Breast epithelium (tissue), 3 donors: ENCODE measurements at regions not wholly inside any gene's neighbourhood (a gene's known extent, or its start where the extent isn't known, plus 50 kb on each side); places are given as distances from the start of the nearest gene placed in this dataset.

ENCODE experiments used
- POLR2A ChIP-seq: fragments of 450-650 bp; IDR thresholded peaks from one replicate; pipeline ENCODE4 v1.6.1; 2016; ENCODE audit warnings: antibody characterized with exemption, mild to moderate bottlenecking, moderate library complexity
- POLR2AphosphoS5 ChIP-seq, 3 donors: sonication (generic); formaldehyde crosslinking; IDR thresholded peaks; one replicate each; pipeline ENCODE4 v1.6.1; 2017; ENCODE audit warnings: antibody characterized with exemption in 3 of 3
- TF ChIP-seq, protein P1 (sequence below), 3 donors: fragments of 450-650 bp; IDR thresholded peaks; one replicate each; pipeline ENCODE4 v1.5.1; 2016 to 2017; ENCODE audit warnings: antibody characterized with exemption in 3 of 3, mild to moderate bottlenecking in 3 of 3, moderate library complexity in 3 of 3

DNA sequence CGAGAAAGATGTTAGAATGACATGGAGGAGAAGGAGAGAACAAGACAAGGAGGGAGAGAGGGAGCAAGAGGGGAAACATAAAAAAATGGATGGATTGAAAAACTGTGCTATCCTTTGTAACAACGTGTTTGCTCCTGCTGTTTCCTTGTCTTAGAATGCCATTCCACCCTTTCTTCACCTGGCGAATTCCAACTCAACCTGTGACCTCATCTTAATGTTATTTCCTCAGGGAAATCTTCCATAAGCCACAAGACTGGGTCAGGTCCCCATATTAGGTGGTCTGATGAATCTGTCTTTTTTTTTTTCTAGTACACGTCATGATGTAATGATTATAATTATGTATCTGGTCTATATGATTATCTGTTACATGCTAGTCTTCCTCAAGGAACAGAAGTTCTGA is 195.0 kb upstream of the MAF start:
- TF ChIP-seq, protein P1, sequence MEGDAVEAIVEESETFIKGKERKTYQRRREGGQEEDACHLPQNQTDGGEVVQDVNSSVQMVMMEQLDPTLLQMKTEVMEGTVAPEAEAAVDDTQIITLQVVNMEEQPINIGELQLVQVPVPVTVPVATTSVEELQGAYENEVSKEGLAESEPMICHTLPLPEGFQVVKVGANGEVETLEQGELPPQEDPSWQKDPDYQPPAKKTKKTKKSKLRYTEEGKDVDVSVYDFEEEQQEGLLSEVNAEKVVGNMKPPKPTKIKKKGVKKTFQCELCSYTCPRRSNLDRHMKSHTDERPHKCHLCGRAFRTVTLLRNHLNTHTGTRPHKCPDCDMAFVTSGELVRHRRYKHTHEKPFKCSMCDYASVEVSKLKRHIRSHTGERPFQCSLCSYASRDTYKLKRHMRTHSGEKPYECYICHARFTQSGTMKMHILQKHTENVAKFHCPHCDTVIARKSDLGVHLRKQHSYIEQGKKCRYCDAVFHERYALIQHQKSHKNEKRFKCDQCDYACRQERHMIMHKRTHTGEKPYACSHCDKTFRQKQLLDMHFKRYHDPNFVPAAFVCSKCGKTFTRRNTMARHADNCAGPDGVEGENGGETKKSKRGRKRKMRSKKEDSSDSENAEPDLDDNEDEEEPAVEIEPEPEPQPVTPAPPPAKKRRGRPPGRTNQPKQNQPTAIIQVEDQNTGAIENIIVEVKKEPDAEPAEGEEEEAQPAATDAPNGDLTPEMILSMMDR (IDR thresholded peaks at IDR 0.05), result no peak
- TF ChIP-seq POLR2A (no peak), POLR2AphosphoS5 (IDR thresholded peaks at IDR 0.05) (no peak)
